Gastroesophageal sphincter (tissue), 4 donors: ENCODE measurements at regions not wholly inside any gene's neighbourhood (a gene's known extent, or its start where the extent isn't known, plus 50 kb on each side); places are given as distances from the start of the nearest gene placed in this dataset.
"Not testable (repeated sequence)": the region's sequence is repeated elsewhere in the genome, so short reads cannot be mapped to it uniquely, and the experiment has no call there.

Source experiments
- ATAC-seq: fragments of 150-250 bp; one replicate; pipeline ENCODE4 v1.9.1; 2016; ENCODE audit warnings: mild to moderate bottlenecking, moderate library complexity
- H3K27ac ChIP-seq, 4 donors: fragments of 200-600 bp; sonication (generic) in 3 of 4; 1 replicate in 3 of 4; 2 replicates in 1 of 4; pipeline ENCODE4 v1.5.1; 2016 to 2019
- H3K27me3 ChIP-seq: fragments of 200-600 bp; sonication (generic); one replicate; pipeline ENCODE4 v1.5.1; 2019
- H3K36me3 ChIP-seq, 2 donors: fragments of 200-600 bp; sonication (generic); one replicate each; pipeline ENCODE4 v1.5.1; 2019; ENCODE audit warnings: control low read depth in 1 of 2
- H3K4me1 ChIP-seq, 3 donors: fragments of 200-600 bp; sonication (generic); 1 replicate in 2 of 3; 2 replicates in 1 of 3; pipeline ENCODE4 v1.5.1; 2016 to 2019; ENCODE audit warnings: control low read depth in 2 of 3
- H3K4me3 ChIP-seq, 2 donors: fragments of 200-600 bp; sonication (generic); one replicate each; pipeline ENCODE4 v1.5.1; 2019; ENCODE audit warnings: mild to moderate bottlenecking in 1 of 2, moderate library complexity in 1 of 2
- H3K9me3 ChIP-seq, 3 donors: fragments of 200-600 bp; sonication (generic); one replicate each; pipeline ENCODE4 v1.5.1; 2017 to 2019; ENCODE audit warnings: control low read depth in 2 of 3
- CTCF ChIP-seq, 4 experiments: fragments of 200-600 bp in 2 of 4; fragments of 450-650 bp in 2 of 4; sonication (generic) in 1 of 4; IDR thresholded peaks; one replicate each; pipeline ENCODE4 v1.5.1; 2017 to 2019; ENCODE audit warnings: antibody characterized with exemption in 4 of 4, mild to moderate bottlenecking in 2 of 4, moderate library complexity in 2 of 4
- EP300 ChIP-seq: sonication (generic); formaldehyde crosslinking; IDR thresholded peaks from one replicate; pipeline ENCODE4 v1.6.1; 2017; ENCODE audit warnings: antibody characterized with exemption, mild to moderate bottlenecking
- POLR2A ChIP-seq, 2 donors: fragments of 450-650 bp; IDR thresholded peaks; one replicate each; pipeline ENCODE4 v1.6.1; 2017; ENCODE audit warnings: antibody characterized with exemption in 2 of 2, mild to moderate bottlenecking in 2 of 2, moderate library complexity in 1 of 2
- POLR2AphosphoS5 ChIP-seq: sonication (generic); formaldehyde crosslinking; IDR thresholded peaks from one replicate; pipeline ENCODE4 v1.6.1; 2017; ENCODE audit warnings: antibody characterized with exemption
- whole genome bisulfite sequencing, 2 donors: methylation state at CpG; one replicate each; pipeline ENCODE4 v1.1.5; 2018; ENCODE audit warnings: low coverage in 1 of 2; 5-methylcytosine and 5-hydroxymethylcytosine counted together

GRCh38 chr5:39934830-39935229 is 510.1 kb upstream of the DAB2 start:
- H3K4me1 ChIP-seq: no peaks in the 10 kb centered on the region
- H3K36me3 ChIP-seq: no peaks in the 10 kb centered on the region
- H3K27me3 ChIP-seq: no peaks in the 10 kb centered on the region
- no peak for ATAC-seq
- H3K27ac ChIP-seq: no peak overlapping the region
- H3K9me3 ChIP-seq: no peaks in the 10 kb centered on the region
- WGBS, 2 donors: 92% methylated on average over 1 of the region's 1 CpG; no CpG with 5 or more reads in 1 of the 2 donors
- no peak overlapping the region for H3K4me3 ChIP-seq
- TF ChIP-seq POLR2A (IDR thresholded peaks at IDR 0.05) (no peak), CTCF (IDR thresholded peaks at IDR 0.05) (no peak), EP300 (no peak), POLR2AphosphoS5 (no peak)

- Histone ChIP-seq H3K27ac (no peak overlapping the region), H3K9me3 (no peaks in the 10 kb centered on the region), H3K27me3 (no peaks in the 10 kb centered on the region), H3K4me3 (no peak overlapping the region), H3K4me1 (no peaks in the 10 kb centered on the region), H3K36me3 (no peaks in the 10 kb centered on the region)
- TF ChIP-seq CTCF (IDR thresholded peaks at IDR 0.05) (no peak), EP300 (no peak), POLR2AphosphoS5 (no peak), POLR2A (IDR thresholded peaks at IDR 0.05) (no peak)
- ATAC-seq: no peak
- 71 to 80% methylated on average over 1 of the region's 1 CpG for WGBS, 2 donors
These were observed 508.3 kb upstream of the DAB2 start for GRCh38 chr5:39933061-39933460.

- no peak for ATAC-seq
- H3K9me3 ChIP-seq: no peaks in the 10 kb centered on the region
- H3K4me3 ChIP-seq: no peak overlapping the region
- no peaks in the 10 kb centered on the region for H3K27me3 ChIP-seq
- no peak overlapping the region for H3K27ac ChIP-seq
- H3K4me1 ChIP-seq: no peaks in the 10 kb centered on the region
- H3K36me3 ChIP-seq: no peaks in the 10 kb centered on the region
- 58 to 84% methylated on average over 4 to 6 of the region's 6 CpGs for WGBS, 2 donors
- no peak for TF ChIP-seq POLR2AphosphoS5
- TF ChIP-seq EP300: no peak
These were observed 503.9 kb upstream of the DAB2 start for GRCh38 chr5:39928709-39929108.

- ATAC-seq: no peak
- no peak for TF ChIP-seq EP300
- no peak for TF ChIP-seq POLR2AphosphoS5
- H3K4me3 ChIP-seq: no peak overlapping the region
- no peaks in the 10 kb centered on the region for H3K9me3 ChIP-seq
- H3K27me3 ChIP-seq: no peaks in the 10 kb centered on the region
- H3K4me1 ChIP-seq: no peaks in the 10 kb centered on the region
- H3K36me3 ChIP-seq: no peaks in the 10 kb centered on the region
- WGBS, 2 donors: 50 to 92% methylated on average over 1 of the region's 1 CpG
- no peak overlapping the region for H3K27ac ChIP-seq
These were observed 495.1 kb upstream of the DAB2 start for GRCh38 chr5:39919876-39920275.

GRCh38 chr5:39912906-39913305 is 488.1 kb upstream of the DAB2 start:
- Histone ChIP-seq H3K9me3 (peaks cover 0 to 6% (median 0%) of the 10 kb centered on the region in 3 donors), H3K4me3 (no peak overlapping the region), H3K27ac (no peak overlapping the region), H3K27me3 (no peaks in the 10 kb centered on the region), H3K36me3 (no peaks in the 10 kb centered on the region), H3K4me1 (no peaks in the 10 kb centered on the region)
- TF ChIP-seq CTCF (IDR thresholded peaks at IDR 0.05): no peak
- TF ChIP-seq POLR2AphosphoS5: no peak
- no peak for TF ChIP-seq EP300
- no peak for TF ChIP-seq POLR2A (IDR thresholded peaks at IDR 0.05)
- ATAC-seq: no peak

GRCh38 chr5:39907267-39907951 is 482.6 kb upstream of the DAB2 start:
- WGBS, 2 donors: 93 to 100% methylated on average over 4 to 9 of the region's 19 CpGs
- H3K27me3 ChIP-seq, ATAC-seq, H3K36me3 ChIP-seq, H3K4me1 ChIP-seq, H3K27ac ChIP-seq, H3K4me3 ChIP-seq: not testable (repeated sequence)
- H3K9me3 ChIP-seq: peaks cover 0 to 18% (median 0%) of the 10 kb centered on the region in 3 donors
